Globus pallidus (tissue), 1 donor: ENCODE measurements at regions not wholly inside any gene's neighbourhood (a gene's known extent, or its start where the extent isn't known, plus 50 kb on each side); places are given as distances from the start of the nearest gene placed in this dataset.
"Not testable (repeated sequence)": the region's sequence is repeated elsewhere in the genome, so short reads cannot be mapped to it uniquely, and the experiment has no call there.

Source experiments
- DNase-seq: peaks from one replicate; pipeline ENCODE4 v3.0.0-alpha.2; 2015; ENCODE audit warnings: low spot score

DNA sequence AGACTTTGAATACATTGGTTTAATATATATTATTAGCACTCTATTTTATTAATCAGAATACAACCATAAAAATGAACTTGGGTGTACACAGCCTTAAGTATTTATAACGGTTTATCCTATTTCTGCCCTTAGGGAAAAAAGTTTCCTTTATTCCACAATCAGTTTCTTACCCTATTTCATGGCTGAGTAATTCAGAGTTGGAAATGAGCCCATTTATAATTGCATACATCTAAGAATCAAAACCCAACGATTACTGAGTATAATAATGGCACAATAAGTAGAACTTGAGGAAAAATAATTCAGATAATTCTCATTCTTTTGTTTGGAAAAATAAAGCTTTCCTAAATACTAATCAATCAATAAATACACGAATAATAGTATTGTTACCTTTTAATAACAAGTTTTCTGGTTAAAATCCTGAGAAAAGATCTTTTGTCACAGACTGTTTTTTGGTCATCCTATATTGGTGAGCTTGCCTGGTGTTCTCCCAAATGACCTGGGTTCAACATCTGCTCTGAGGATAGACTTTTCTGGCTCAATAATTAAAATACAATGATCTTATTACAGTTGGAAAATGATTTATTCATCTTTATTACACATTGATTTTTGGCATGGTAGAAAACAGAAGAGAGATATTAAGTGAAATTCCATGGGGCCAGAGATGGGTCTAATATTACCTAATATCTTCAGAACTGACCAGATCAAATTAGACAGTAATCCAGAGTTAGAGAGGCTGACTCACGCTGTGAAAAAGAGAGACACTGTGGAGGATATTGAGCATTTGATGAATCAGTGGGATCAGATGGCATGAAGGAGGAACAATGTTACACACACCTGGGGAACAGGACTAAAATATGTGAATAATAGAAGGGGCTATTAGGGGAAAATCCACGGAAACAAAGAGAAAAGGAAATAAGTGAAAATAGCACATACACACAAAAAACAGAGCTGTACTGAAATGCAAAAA, 162.1 kb upstream of the TBX18 start:
- DNase-seq = no peak

DNA sequence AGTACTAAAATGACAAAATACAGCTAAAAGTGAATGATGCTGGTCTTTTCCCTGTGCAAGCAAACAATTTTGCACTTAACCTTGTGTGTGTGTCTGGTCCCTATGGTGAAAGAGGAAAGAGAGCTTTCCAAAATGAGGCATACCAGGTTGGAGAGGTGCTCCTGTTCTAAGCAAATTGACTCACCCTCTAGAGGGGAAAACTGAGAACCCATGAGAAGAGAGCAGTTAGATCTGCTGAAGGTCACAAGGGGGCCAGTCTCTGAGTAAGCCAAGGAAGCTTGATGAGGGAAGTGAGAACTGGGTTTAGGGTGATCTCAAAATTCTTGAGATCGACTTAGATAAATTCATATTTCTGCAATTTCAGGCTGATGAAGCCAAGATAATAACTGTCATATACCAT, 157.5 kb upstream of the TBX18 start:
- no peak for DNase-seq

GRCh38 chr6:84920021-84920420, 155.6 kb upstream of the TBX18 start:
- DNase-seq = no peak

DNA sequence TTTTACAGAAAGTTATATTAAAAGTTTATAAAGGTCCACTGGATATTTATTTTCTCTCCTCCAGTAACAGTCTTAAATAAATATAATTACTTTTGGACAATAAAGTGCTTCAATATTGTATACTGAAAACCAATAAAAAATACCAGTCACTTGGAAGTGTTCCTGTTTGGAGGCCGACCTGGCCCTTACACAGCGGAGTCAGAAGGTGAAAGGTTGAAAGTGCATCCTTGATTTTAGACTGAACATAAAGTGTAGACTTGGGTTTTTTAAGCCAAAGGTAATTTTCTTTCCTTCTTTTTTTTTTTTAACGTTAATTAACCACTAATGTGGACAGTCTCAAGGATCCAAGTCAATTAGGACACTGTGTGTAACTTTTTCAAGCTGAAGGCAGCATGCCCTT, 152.3 kb upstream of the TBX18 start:
- DNase-seq = no peak

DNA sequence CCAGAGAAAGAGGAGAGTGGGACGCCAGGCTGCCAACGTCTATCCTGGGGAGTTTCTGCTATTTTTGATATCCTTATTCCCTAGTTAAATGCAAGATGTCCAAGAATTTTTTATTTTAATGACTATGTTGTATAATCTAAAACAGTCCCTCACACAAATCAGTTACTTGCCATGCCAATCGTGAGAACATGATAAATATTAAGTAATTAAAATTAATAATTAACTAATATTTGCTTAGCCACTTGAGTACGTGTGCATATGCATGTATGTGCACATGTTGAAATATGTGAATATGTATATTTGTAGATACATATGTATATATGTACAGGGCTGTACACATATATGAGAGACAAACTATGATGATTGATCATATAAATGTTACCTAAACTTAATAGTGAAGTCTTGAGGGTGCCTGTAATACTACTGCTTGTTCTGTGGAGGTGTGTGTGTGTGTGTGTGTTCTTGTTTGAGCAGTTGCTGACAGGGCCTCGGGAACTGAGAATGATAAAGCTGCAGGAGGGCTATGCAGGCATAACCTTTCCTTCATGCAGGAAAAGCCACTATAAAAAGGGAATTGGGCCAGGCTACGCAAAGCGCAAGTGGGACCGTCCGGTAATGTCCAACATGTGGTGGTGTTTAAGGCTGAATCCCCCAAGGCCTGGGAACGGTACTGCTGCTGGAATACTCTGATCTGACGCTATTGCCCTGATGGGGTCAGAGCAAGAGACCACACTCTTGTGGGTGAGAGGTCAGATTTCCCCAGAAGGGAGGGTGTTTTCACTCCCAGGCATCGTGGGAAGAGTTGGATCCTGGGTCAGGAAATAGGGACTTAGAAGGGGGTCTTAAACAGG, 148.3 kb upstream of the TBX18 start:
- no peak for DNase-seq

DNA sequence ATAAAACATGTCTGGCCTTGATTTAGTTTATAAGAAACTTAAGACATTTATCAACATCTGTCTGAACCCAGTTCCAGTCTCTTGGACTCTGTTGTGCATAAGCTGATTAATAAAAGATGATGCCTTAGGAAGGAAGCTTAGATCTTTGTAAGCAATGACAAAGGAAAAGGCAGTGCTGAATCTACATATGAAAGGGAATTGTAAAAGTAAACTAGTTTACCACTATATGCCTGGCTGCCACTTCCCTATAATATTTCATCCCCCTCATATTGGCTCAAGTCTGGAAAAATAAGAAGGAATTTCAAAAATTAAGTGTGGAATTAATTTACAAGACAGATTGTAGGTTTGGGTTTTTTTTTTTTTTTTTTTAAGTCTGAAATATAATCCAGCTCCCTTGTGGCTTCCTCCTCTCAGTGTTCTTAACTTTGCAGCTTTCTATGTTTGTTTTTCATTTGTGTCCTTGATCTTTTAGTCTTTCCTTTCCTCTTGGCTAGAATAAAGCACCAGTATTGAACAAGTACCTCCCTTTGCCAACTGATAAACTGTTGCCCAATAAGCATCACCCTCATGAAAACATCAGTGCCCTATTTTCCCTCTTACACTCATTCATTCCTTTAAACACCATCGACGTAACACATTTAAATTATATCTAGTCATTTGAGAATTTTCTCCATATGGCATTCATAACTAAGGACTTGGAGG, 146.7 kb upstream of the TBX18 start:
- no peak for DNase-seq

GRCh38 chr6:84908304-84908904, 144.0 kb upstream of the TBX18 start:
- DNase-seq = no peak

- DNase-seq = no peak
These were observed 142.1 kb upstream of the TBX18 start for GRCh38 chr6:84906514-84906913.

GRCh38 chr6:84905823-84906222, 141.4 kb upstream of the TBX18 start:
- DNase-seq = no peak

- DNase-seq = no peak
These were observed 138.0 kb upstream of the TBX18 start for GRCh38 chr6:84902354-84902928.

- DNase-seq = no peak
These were observed 133.7 kb upstream of the TBX18 start for GRCh38 chr6:84897988-84898594.

DNA sequence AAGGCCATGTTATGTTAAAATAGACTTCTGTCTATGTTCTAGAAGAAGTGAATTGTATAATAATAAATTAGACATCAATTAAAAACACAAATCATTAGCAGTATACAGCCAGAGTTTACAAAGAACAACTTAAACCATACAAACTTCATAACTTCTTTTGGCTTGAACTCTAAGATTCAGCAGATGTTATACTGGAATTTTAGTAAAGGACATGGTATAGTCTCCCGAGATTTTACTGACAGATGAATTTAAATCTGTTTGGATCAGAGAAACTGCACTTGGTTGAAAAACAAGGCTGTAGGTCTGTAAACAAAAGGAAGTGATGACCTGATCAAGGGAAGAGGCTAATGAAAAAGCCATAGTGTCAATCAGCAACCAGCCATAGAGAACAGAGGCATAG, 132.6 kb upstream of the TBX18 start:
- no peak for DNase-seq

DNA sequence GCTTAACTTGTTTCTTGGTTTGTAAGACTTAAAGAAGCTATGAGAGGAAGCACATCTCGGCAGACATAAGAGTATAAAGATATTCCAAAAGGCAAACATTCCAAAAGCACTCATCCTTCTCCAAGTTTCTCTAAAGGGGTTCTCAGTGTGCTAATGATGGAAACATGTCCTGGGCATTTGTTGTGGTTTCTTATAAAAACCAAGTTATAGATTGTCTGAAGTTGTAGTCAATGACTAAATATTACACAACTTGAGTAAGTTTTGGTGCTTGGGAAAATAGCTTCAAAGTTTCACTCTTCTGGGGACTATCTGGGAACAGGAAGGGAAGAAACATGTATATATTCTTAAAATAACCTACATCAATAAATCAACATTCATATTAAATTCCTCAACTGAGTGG, 128.3 kb upstream of the TBX18 start:
- DNase-seq = no peak

DNA sequence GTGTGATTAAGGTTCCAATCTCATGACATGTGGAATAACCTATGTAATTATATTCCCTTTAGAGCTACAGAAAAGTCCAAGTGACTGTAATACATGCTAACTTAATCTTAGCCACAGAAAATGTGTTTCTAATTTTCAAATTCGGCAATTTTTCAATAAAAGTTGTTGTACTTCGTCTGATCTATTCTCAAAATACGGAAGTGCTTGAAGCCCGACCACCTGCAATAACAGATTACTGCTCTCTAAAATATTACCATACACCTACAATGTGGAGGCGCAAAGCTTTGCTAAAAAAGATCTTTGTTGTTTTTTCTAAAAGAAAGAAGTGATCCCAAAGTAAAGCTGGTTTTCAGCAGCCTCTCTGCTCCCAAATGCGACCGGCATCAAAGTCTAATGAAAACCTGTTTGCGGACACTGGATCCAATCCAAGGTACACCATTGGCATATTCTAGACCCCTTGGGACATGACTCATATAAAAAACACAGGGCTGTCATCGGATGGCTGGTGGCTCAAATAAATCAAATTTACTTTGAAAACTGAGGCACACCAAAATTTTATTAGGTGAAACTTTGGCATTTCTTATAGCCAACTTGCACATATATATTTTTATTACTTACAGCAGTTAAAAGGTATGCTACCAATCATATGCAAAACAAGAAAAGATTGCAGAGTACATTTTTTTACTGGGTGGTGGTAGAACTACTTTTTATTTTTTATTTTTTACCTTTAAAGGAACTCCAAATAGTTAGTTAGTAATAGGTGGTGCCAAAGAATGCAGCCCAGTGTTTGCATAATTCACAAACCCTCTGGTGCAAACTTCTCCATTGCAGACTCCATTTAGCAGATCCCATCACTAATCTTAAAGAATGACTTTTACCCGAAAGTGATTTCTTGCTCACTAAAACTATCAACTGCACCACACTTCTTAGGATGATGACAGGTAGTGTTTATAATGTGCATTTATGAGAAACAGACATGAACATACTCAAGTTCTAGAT, 118.7 kb upstream of the TBX18 start:
- no peak for DNase-seq

DNA sequence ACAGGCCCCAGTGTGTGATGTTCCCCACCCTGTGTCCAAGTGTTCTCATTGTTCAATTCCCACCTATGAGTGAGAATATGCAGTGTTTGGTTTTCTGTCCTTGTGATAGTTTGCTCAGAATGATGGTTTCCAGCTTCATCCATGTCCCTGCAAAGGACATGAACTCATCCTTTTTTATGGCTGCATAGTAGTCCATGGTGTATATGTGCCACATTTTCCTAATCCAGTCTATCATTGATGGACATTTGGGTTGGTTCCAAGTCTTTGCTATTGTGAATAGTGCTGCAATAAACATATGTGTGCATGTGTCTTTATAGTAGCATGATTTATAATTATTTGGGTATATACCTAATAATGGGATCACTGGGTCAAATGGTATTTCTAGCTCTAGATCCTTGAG, 115.0 kb upstream of the TBX18 start:
- DNase-seq = not testable (repeated sequence)

DNA sequence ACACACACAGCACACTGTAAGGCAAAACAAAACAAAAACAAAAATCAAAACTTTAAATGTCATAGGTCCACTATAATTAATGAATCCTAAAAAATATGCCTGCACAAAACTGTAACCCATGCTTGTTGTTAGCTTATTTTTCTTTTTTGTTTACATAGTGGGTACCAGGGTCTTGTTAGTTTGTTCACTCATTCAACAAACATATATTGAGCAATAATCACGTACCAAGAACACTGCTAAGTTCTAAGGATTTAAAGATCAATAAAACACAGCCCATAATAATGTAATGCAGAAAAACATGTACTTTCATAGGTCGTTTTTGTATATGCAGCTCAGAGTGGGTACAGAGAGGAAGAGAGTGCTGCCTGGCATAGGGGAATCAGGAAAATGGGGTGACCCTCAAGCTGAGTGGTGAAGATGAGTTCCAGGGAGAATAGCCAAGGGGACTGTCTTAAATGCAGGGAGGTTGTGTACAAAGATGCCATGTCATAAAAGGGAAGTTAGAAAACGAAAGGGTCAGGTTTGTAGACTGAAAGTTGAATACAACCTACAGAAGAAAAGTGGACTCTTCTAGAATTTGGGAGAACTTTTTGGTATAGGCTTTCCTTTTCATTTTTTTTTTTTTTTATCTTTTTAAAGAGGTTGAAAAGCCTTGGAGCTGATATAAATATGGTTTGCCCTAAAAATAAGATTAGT, 113.3 kb upstream of the TBX18 start:
- DNase-seq = no peak

DNA sequence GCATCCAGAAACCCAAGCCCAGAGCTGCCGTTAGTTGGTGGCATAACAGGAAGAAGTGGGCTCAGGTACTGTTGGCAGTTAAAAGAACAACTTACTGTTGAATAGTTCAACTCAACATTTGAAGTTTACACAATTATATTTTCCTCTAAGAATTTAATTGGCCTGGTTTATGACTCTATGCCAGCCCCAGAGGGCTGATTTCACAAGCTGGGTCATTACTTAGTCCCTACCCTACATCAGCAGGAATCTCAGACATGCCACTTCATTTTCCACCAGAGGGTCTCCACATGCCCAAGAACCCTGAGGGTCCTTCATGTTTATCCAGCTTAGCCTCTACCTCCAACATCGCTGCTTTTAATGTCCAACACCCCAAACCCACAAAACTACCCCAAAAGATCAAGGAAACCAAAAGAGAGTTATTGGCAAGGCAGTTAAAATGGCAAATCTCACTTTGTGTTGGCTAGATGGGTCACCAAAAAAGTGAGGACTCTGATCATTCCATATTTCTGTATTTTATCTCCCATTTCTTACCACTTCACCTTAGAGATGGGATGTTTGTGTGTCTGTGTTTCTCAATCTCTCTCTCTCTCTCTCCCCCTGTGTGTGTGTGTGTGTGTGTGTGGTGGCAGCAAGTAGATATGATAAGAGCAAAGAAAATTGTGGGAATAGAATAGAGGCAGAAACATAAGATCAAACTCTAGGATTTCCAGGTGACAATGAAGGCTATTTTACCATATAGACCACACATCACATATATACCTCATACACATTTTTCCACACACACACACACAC, 112.5 kb upstream of the TBX18 start:
- no peak for DNase-seq

DNA sequence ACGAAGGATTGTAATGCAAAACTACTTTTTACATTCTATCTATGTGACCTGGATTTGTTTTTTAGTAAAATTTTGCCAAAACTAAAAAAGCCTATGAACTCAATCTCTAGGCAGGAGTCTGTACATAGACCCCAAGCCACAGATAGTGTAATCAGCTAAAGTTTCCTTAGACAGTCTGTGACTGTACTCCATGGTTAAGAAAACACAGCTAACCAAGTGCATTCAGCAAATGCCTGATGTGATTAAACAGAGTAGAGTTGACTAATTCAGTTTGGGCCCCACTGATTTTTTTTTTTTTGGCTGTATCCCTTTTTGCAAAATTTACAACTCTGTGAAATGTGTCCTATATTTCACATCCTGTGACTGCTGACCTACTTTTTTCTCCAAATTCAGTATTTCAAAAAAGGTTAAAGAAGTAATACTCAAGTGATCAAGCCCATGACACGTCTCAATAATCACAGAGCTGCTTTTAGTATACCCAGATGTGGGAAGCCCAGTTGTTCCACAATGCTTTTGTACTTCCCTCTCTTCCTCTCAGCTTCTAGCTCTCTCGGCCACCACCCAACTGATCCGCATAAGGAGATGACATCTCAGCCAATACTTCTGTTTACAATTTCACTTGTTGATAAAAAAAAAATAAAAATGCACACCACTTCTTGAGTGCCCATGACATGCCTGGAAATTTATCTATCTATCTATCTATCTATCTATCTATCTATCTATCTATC, 108.8 kb upstream of the TBX18 start:
- no peak for DNase-seq
